SK-N-MC (cell line): ENCODE measurements at regions not wholly inside any gene's neighbourhood (a gene's known extent, or its start where the extent isn't known, plus 50 kb on each side); places are given as distances from the start of the nearest gene placed in this dataset.

Experiments used
- EZH2 ChIP-seq: fragments of 200-600 bp; sonication (generic); IDR thresholded peaks from one replicate; pipeline ENCODE4 v1.6.1; 2017; ENCODE audit warnings: antibody characterized with exemption
- POLR2AphosphoS5 ChIP-seq: IDR thresholded peaks from 2 replicates; pipeline ENCODE4 v1.6.1; 2012; ENCODE audit warnings: mild to moderate bottlenecking, low read depth, low read length, borderline replicate concordance

- TF ChIP-seq EZH2 (no peak), POLR2AphosphoS5 (no peak)
These were observed 397.2 kb downstream of the TCERG1L start for GRCh38 chr10:130914367-130914766.
